RWPE2 (cell line): ENCODE measurements at regions not wholly inside any gene's neighbourhood (a gene's known extent, or its start where the extent isn't known, plus 50 kb on each side); places are given as distances from the start of the nearest gene placed in this dataset.

Source experiments
- ATAC-seq: fragments of 200-7000 bp; cut with Tn5 transposase; 3 replicates; pipeline ENCODE4 v1.9.1; 2021; ENCODE audit warnings: low read depth
- DNase-seq: peaks from one replicate; pipeline ENCODE4 v3.0.0-alpha.2; 2020; ENCODE audit warnings: low spot score
- H3K27ac ChIP-seq: fragments of 450-650 bp; 2 replicates; pipeline ENCODE4 v1.5.1; 2017; ENCODE audit warnings: mild to moderate bottlenecking; ENCODE audit not compliant: poor library complexity, severe bottlenecking
- H3K27me3 ChIP-seq: fragments of 250-450 bp; sonication (Bioruptor Pico); 2 replicates; pipeline ENCODE4 v1.5.1; 2021; ENCODE audit warnings: mild to moderate bottlenecking, moderate library complexity; ENCODE audit not compliant: insufficient read depth, poor library complexity, severe bottlenecking
- H3K36me3 ChIP-seq: fragments of 250-450 bp; sonication (Bioruptor Pico); 2 replicates; pipeline ENCODE4 v1.5.1; 2020; ENCODE audit warnings: low read depth, mild to moderate bottlenecking, moderate library complexity
- H3K4me1 ChIP-seq: fragments of 250-450 bp; sonication (Bioruptor Pico); 2 replicates; pipeline ENCODE4 v1.5.1; 2021; ENCODE audit warnings: mild to moderate bottlenecking, moderate library complexity; ENCODE audit not compliant: insufficient read depth, poor library complexity, severe bottlenecking
- H3K4me3 ChIP-seq: fragments of 250-450 bp; sonication (Bioruptor Pico); 2 replicates; pipeline ENCODE4 v1.5.1; 2021; ENCODE audit warnings: mild to moderate bottlenecking, moderate library complexity; ENCODE audit not compliant: severe bottlenecking
- H3K9me3 ChIP-seq: fragments of 250-450 bp; sonication (Bioruptor Pico); 2 replicates; pipeline ENCODE4 v1.5.1; 2021; ENCODE audit warnings: mild to moderate bottlenecking, moderate library complexity; ENCODE audit not compliant: severe bottlenecking
- TF ChIP-seq, protein P1 (sequence below): fragments of 450-650 bp; IDR thresholded peaks from one replicate; pipeline ENCODE4 v1.5.1; 2017; ENCODE audit warnings: mild to moderate bottlenecking, moderate library complexity; ENCODE audit not compliant: poor library complexity, severe bottlenecking

DNA sequence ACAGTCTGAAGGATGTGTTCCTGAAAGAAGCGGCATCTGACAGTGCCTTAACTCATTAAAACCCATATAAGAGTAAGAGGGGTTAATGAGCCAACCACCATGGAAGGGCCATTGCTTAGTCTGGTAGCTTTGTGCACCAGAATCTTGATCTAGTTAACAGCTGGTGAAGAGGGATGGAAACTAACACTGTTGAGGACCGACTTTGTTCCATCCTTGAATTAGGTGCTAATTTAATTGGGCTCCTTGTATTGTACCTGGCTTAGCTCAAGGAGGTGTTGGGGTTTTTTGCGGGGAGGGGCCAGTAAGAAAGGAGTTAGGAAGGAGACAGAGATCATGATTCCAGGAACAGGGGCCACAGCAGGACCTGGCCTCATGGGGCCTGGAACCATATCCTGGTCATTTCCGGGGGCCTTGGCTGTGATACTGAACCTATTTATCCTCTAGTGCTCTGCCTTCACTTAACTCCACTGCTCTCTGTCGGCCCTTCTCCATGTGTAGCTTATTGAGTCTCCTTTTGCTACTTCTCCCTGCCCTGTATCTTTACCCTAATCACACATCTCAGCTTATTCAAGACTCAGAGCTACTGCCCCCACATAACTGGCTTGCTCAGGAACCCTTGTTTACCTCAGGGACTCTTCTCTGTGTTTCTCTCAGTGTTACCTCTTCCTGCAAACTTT, 93.0 kb downstream of the RPL22L1 start:
- ATAC-seq, result no peak

DNA sequence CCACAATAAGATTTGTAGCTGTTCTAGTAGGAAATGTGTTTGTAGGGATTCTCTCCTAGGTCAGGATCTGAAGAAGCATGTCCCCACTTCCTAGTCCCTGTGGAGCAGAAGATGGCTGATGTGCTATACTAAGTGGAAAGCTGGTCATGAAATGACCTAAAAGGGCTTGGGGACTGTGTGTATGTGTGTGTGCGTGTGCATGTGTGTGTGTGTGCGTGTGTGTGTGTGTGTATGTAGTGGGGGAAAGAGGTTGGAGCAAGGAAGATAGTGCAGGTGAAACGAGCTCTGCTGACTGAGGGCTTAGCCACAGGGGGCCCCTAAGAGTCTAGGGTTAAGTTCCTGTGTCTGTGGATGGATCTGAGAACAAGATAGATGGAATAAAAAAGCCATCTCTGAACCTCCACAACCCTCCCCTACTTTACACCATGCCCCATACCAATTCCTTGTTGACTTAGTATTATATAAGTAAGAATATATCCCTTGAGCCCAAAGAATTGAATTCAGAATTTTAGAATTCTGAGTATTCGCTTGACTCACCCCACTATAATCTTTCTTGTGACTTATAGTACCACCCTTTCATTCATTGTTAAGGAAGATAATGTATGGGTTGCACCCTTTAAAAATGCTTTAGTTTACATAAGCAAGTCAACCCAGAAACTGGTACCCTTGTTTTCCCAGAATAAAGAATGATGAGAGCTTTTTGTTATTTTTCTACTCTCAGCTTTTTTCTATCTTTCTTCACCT, 96.1 kb downstream of the RPL22L1 start:
- ATAC-seq (no peak), DNase-seq (no peak)
- H3K9me3 ChIP-seq, result no peaks in the 10 kb centered on the region
- H3K36me3 ChIP-seq, result no peaks in the 10 kb centered on the region
- no peak overlapping the region for H3K27ac ChIP-seq
- H3K4me1 ChIP-seq, result no peaks in the 10 kb centered on the region
- no peaks in the 10 kb centered on the region for H3K27me3 ChIP-seq
- TF ChIP-seq, protein P1, sequence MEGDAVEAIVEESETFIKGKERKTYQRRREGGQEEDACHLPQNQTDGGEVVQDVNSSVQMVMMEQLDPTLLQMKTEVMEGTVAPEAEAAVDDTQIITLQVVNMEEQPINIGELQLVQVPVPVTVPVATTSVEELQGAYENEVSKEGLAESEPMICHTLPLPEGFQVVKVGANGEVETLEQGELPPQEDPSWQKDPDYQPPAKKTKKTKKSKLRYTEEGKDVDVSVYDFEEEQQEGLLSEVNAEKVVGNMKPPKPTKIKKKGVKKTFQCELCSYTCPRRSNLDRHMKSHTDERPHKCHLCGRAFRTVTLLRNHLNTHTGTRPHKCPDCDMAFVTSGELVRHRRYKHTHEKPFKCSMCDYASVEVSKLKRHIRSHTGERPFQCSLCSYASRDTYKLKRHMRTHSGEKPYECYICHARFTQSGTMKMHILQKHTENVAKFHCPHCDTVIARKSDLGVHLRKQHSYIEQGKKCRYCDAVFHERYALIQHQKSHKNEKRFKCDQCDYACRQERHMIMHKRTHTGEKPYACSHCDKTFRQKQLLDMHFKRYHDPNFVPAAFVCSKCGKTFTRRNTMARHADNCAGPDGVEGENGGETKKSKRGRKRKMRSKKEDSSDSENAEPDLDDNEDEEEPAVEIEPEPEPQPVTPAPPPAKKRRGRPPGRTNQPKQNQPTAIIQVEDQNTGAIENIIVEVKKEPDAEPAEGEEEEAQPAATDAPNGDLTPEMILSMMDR, result no peak
- no peak overlapping the region for H3K4me3 ChIP-seq

More for the DNA sequence above, 93.0 kb downstream of the RPL22L1 start:
- Histone ChIP-seq H3K4me3 (no peak overlapping the region), H3K27ac (no peak overlapping the region), H3K27me3 (no peaks in the 10 kb centered on the region), H3K4me1 (no peaks in the 10 kb centered on the region), H3K9me3 (no peaks in the 10 kb centered on the region), H3K36me3 (no peaks in the 10 kb centered on the region)
- DNase-seq, result no peak
- TF ChIP-seq, protein P1, result no peak

DNA sequence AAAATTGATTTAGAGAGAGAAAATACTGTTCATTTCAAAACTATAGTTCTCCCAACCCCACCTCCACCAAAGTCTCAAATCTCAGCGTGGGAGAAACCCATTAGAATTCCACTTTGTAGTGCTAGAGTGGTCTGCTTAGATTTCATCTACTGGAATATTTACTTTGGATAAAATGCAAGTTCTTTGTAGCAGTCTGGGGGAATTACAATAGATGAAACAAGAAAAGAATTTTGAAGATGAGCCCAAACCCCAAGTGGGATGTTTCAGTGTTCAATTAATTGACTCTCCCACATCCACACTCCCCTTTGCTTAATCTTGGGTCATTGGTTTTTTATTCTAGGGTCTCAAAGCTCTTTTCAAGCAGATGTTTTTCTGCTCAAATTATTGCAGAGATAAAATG, 97.8 kb downstream of the RPL22L1 start:
- Histone ChIP-seq H3K4me3 (no peak overlapping the region), H3K9me3 (no peaks in the 10 kb centered on the region), H3K36me3 (no peaks in the 10 kb centered on the region), H3K27me3 (no peaks in the 10 kb centered on the region), H3K4me1 (no peaks in the 10 kb centered on the region), H3K27ac (no peak overlapping the region)
- DNase-seq, result no peak
- TF ChIP-seq, protein P1, result no peak
- ATAC-seq, result no peak

DNA sequence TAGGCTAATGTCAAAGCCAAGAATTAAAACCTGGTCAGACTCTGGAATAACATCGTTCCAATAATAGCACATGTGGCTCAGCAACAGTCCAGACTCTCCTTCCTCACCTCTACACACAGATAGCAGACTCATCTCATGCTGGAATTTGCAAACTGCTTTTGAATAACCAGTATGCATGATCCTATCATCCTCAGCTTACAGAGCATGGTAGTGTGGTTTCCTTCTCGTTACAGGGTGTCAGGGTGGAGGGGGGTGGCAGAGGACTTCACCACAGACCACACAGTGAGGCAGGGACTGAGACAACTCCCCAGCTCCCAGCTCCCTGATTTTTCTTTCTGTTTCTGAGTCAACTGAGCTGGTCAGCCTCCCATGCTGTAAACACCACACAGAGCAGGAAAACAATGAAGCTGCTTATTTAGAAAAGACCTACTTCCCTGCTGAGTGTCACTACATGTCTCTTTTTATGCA, 101.6 kb downstream of the RPL22L1 start:
- no peak for DNase-seq
- ATAC-seq, result no peak
- Histone ChIP-seq H3K4me1 (no peaks in the 10 kb centered on the region), H3K27ac (no peak overlapping the region), H3K4me3 (no peak overlapping the region), H3K27me3 (no peaks in the 10 kb centered on the region), H3K9me3 (no peaks in the 10 kb centered on the region), H3K36me3 (no peaks in the 10 kb centered on the region)
- TF ChIP-seq, protein P1, result no peak

DNA sequence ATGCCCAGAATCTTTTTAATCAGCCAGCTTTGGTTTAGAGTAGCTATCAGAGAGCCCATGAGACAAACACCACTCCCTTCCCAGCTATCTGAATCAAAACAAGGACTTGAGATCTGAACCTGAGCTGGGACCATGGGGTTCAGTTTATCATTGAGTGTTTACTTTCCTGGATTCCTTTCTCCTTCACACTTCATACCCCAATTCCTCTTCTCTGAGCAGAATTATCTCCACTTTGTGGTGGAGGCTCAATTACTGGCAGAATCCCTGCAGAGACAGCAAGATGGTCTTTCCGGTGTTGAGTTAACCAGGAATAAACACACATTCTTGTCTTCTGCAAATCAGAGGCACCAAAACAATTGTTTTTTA, 102.4 kb downstream of the RPL22L1 start:
- DNase-seq (no peak), ATAC-seq (no peak)
- H3K27ac ChIP-seq, result no peak overlapping the region
- no peak overlapping the region for H3K4me3 ChIP-seq
- no peaks in the 10 kb centered on the region for H3K36me3 ChIP-seq
- TF ChIP-seq, protein P1, result no peak
- no peaks in the 10 kb centered on the region for H3K4me1 ChIP-seq
- H3K9me3 ChIP-seq, result no peaks in the 10 kb centered on the region
- H3K27me3 ChIP-seq, result no peaks in the 10 kb centered on the region
